CD8-positive, alpha-beta memory T cell (primary cell): ENCODE measurements at regions not wholly inside any gene's neighbourhood (a gene's known extent, or its start where the extent isn't known, plus 50 kb on each side); places are given as distances from the start of the nearest gene placed in this dataset.

Experiments
- CTCF ChIA-PET: fragments of 350-600 bp; sonication (Branson Sonifier 250); formaldehyde crosslinking; loops from one replicate; lab custom pipeline; 2021; ENCODE audit warnings: antibody characterized with exemption; lab: Charles Lee
- POLR2A ChIA-PET: fragments of 350-600 bp; sonication (Branson Sonifier 250); formaldehyde crosslinking; loops from one replicate; lab custom pipeline; 2021; ENCODE audit warnings: antibody characterized with exemption; lab: Charles Lee
- DNase-seq, 5 donors: peaks; one replicate each; pipeline versions ENCODE4 v3.0.0 to v3.0.0-alpha.2; 2020 to 2022; ENCODE audit warnings: mixed read lengths in 1 of 5
- H3K27ac ChIP-seq: one replicate; pipeline ENCODE4 v1.7.0; 2013; ENCODE audit warnings: low read depth, mild to moderate bottlenecking, low read length, moderate library complexity
- H3K27me3 ChIP-seq: 2 replicates; pipeline ENCODE4 v1.7.0; 2013; ENCODE audit warnings: low read length, mild to moderate bottlenecking; ENCODE audit not compliant: insufficient read depth, poor library complexity, severe bottlenecking
- H3K36me3 ChIP-seq: 2 replicates; pipeline ENCODE4 v1.7.0; 2013; ENCODE audit warnings: mild to moderate bottlenecking, low read length, moderate library complexity; ENCODE audit not compliant: insufficient read depth
- H3K4me1 ChIP-seq: 2 replicates; pipeline ENCODE4 v1.7.0; 2013; ENCODE audit warnings: mild to moderate bottlenecking, low read length, moderate library complexity; ENCODE audit not compliant: insufficient read depth
- H3K4me3 ChIP-seq: 2 replicates; pipeline ENCODE4 v1.7.0; 2013; ENCODE audit warnings: mild to moderate bottlenecking, low read length
- H3K9me3 ChIP-seq: 2 replicates; pipeline ENCODE4 v1.7.0; 2013; ENCODE audit warnings: mild to moderate bottlenecking, low read length
- H3K27ac Mint-ChIP-seq, 8 donors: one replicate each; pipeline ENCODE4 v1.8.0; 2020 to 2021; ENCODE audit warnings: mixed read lengths in 8 of 8, mild to moderate bottlenecking in 6 of 8, inconsistent platforms in 3 of 8, moderate library complexity in 3 of 8
- H3K27me3 Mint-ChIP-seq, 2 donors: one replicate each; pipeline ENCODE4 v1.8.0; 2020 to 2021; ENCODE audit warnings: mixed read lengths in 2 of 2, mild to moderate bottlenecking in 1 of 2, moderate library complexity in 1 of 2
- H3K36me3 Mint-ChIP-seq, 3 donors: one replicate each; pipeline ENCODE4 v1.8.0; 2020 to 2021; ENCODE audit warnings: mixed read lengths in 3 of 3, inconsistent platforms in 1 of 3, mild to moderate bottlenecking in 1 of 3
- H3K4me1 Mint-ChIP-seq, 3 donors: one replicate each; pipeline ENCODE4 v1.8.0; 2020 to 2021; ENCODE audit warnings: mixed read lengths in 3 of 3, inconsistent platforms in 1 of 3, mild to moderate bottlenecking in 1 of 3
- H3K4me3 Mint-ChIP-seq, 7 donors: one replicate each; pipeline ENCODE4 v1.8.0; 2020 to 2021; ENCODE audit warnings: mixed read lengths in 7 of 7, mild to moderate bottlenecking in 6 of 7, moderate library complexity in 4 of 7, inconsistent platforms in 2 of 7
- H3K9me3 Mint-ChIP-seq, 5 donors: one replicate each; pipeline ENCODE4 v1.8.0; 2020 to 2022; ENCODE audit warnings: mixed read lengths in 5 of 5, mild to moderate bottlenecking in 3 of 5, moderate library complexity in 2 of 5, inconsistent platforms in 1 of 5

GRCh38 chr7:82494420-82494819 lies 50.8 kb upstream of the CACNA2D1 start:
- Histone ChIP-seq H3K27me3 (no peaks in the 10 kb centered on the region), H3K4me1 (no peaks in the 10 kb centered on the region), H3K36me3 (no peaks in the 10 kb centered on the region), H3K27ac (no peak overlapping the region), H3K9me3 (no peaks in the 10 kb centered on the region), H3K4me3 (no peak overlapping the region)
- no peak for DNase-seq
- CTCF ChIA-PET = no interaction called here
- Mint-ChIP-seq H3K27me3 (peaks cover 0 to 4% of the 10 kb centered on the region in 2 donors), H3K27ac (no peak overlapping the region), H3K4me3 (no peak overlapping the region), H3K36me3 (no peaks in the 10 kb centered on the region), H3K4me1 (no peaks in the 10 kb centered on the region), H3K9me3 (peaks cover 0 to 13% (median 6%) of the 10 kb centered on the region in 5 donors)
- POLR2A ChIA-PET = no interaction called here
